IPS-18a (cell line): ENCODE measurements at regions not wholly inside any gene's neighbourhood (a gene's known extent, or its start where the extent isn't known, plus 50 kb on each side); places are given as distances from the start of the nearest gene placed in this dataset.
"Not testable (repeated sequence)": the region's sequence is repeated elsewhere in the genome, so short reads cannot be mapped to it uniquely, and the experiment has no call there.

Source experiments
- H3K27ac ChIP-seq: one replicate; pipeline ENCODE4 v1.5.1; 2013; ENCODE audit warnings: low read length
- H3K27me3 ChIP-seq: one replicate; pipeline ENCODE4 v1.6.1; 2013; ENCODE audit warnings: mild to moderate bottlenecking, low read length; ENCODE audit not compliant: control insufficient read depth, insufficient read depth
- H3K36me3 ChIP-seq: one replicate; pipeline ENCODE4 v1.6.1; 2013; ENCODE audit warnings: low read depth, low read length; ENCODE audit not compliant: control insufficient read depth
- H3K4me1 ChIP-seq: one replicate; pipeline ENCODE4 v1.6.1; 2013; ENCODE audit warnings: low read depth, low read length; ENCODE audit not compliant: control insufficient read depth
- H3K4me3 ChIP-seq: one replicate; pipeline ENCODE4 v1.5.1; 2013; ENCODE audit warnings: low read length
- H3K9ac ChIP-seq: one replicate; pipeline ENCODE4 v1.6.1; 2013; ENCODE audit warnings: mild to moderate bottlenecking, low read length, moderate library complexity
- H3K9me3 ChIP-seq: one replicate; pipeline ENCODE4 v1.6.1; 2013; ENCODE audit warnings: low read depth, low read length; ENCODE audit not compliant: control insufficient read depth

DNA sequence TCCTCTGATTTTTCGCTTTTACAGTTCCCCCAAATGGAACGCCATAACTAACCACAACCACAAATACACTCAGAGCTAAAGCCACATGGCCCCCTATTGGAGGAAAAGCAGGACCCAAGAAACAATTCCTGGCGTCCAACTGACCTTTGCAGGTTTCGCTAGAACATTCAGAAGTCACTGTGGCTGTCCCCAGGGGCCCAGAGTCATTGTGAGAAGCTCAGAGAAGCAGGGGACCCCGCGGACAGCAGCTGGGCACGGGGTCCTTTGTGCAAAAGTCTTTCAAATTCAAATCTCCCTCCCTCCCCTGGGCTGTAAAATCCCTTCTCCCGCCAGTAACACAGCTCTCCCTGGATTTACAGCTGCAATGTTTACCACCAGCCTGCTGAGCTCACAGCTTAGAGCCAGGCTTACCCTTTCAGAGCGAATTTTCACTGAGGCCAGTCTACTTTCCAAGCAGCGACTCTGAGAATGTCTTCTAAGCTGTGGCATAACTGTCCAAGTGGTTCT, 214.8 kb downstream of the CRLF2 start:
- Histone ChIP-seq H3K4me1 (peaks cover 4% of the 10 kb centered on the region), H3K9ac (peak overlapping the region; percentile 23), H3K9me3 (peaks cover 14% of the 10 kb centered on the region), H3K27ac (no peak overlapping the region), H3K4me3 (no peak overlapping the region), H3K27me3 (no peaks in the 10 kb centered on the region), H3K36me3 (no peaks in the 10 kb centered on the region)

DNA sequence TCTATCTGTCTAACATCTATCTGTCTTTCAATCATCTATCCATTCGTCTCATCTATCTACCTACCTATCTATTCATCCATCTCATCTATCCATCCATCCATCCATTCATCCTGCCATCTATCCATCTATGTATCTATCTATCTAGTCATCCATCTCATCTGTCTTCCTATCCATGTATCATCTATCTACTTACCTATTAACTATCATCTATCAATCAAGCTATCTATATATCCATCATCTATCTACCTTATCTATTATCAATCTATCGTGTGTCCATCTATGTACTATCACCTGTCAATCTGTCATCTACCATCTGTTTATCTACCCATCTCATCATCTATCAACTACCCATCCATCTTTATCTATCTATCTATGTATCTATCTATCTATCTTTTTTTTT, 217.7 kb downstream of the CRLF2 start:
- Histone ChIP-seq H3K27ac (no peak overlapping the region), H3K9me3 (peaks cover 17% of the 10 kb centered on the region), H3K9ac (no peak overlapping the region), H3K4me3 (no peak overlapping the region), H3K4me1 (peaks cover 4% of the 10 kb centered on the region), H3K36me3 (no peaks in the 10 kb centered on the region), H3K27me3 (no peaks in the 10 kb centered on the region)

DNA sequence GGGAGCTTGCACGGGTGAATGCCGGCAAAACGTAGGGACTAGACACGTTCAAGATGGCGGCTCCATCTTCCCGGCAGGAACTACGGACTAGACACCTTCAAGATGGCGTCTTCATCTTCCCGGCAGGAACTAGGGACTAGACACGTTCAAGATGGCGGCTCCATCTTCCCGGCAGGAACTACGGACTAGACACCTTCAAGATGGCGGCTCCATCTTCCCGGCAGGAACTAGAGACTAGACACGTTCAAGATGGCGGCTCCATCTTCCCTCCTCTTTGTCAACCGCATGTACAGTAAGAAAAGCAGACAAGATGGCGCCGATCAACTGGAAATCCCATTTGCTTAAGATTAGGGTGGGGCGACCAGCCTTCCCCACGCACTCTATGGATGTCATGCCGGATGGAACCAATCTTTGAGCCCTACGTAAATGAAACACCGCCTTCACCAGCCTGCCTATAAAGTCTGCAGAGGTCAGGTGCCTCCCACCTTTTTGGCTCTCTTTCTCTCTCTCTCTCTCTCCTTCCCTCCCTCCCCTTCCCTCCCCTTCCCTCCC, 222.4 kb downstream of the CRLF2 start:
- no peak overlapping the region for H3K9ac ChIP-seq

DNA sequence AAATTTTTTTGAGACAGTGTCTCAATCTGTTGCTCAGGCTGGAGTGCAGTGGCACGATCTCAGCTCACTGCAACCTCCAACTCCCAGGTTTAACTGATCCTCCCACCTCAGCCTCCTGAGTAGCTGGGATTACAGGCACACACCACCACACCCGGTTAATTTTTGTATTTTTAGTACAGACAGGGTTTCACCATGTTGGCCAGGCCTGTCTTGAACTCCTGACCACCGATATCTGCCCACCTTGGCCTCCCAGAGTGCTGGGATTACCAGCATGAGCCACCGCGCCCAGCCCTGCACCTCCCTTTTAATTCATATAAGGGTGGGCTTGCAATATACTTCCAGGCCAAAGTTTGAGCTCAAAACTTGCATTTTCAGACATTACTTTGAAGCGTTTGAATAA, 223.9 kb downstream of the CRLF2 start:
- not testable (repeated sequence) for H3K4me3 ChIP-seq, H3K36me3 ChIP-seq, H3K9ac ChIP-seq, H3K27me3 ChIP-seq, H3K27ac ChIP-seq, H3K4me1 ChIP-seq
- peaks cover 13% of the 10 kb centered on the region for H3K9me3 ChIP-seq

More for the DNA sequence above, 222.4 kb downstream of the CRLF2 start:
- peaks cover 7% of the 10 kb centered on the region for H3K9me3 ChIP-seq
- no peaks in the 10 kb centered on the region for H3K27me3 ChIP-seq
- no peak overlapping the region for H3K27ac ChIP-seq
- no peaks in the 10 kb centered on the region for H3K36me3 ChIP-seq
- no peaks in the 10 kb centered on the region for H3K4me1 ChIP-seq
- H3K4me3 ChIP-seq = no peak overlapping the region

DNA sequence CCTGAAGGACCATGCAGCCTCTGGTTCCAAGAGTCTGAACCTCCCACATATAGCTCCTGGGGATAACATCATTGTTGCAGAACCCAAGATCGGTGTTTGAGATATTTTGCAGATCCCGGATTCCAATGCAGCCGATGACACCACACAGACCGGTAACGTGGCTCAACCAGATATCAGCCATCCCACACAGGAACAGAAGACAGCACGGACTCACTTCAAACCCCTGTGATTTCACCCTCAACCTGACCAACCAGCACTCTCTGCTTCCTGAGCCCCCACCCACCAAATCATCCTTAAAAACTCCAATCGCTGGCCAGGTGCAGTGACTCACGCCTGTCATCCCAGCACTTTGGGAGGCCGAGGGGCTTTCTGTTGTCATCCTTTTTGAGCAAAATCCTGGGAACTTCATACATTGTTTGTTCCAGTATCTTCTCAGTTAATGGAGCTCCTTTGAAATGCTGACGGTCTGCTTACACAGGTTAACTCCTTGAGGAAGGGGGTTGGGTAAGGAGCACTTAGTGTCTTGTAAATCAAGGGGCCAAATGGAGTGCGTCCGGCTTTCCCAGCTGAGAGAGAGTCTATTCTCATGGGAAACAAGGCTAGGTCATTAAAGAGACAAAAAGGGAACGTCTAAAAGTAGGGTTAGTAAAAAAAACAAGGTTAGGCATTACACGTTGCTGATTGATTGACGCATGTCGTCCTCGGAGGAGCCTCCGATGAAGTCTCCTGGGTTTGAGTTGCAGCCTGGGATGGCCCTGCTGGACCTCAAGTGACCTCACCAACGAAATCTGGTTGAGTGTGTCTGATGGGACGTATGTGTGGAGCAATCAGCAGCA, 230.4 kb downstream of the CRLF2 start:
- no peak overlapping the region for H3K9ac ChIP-seq

DNA sequence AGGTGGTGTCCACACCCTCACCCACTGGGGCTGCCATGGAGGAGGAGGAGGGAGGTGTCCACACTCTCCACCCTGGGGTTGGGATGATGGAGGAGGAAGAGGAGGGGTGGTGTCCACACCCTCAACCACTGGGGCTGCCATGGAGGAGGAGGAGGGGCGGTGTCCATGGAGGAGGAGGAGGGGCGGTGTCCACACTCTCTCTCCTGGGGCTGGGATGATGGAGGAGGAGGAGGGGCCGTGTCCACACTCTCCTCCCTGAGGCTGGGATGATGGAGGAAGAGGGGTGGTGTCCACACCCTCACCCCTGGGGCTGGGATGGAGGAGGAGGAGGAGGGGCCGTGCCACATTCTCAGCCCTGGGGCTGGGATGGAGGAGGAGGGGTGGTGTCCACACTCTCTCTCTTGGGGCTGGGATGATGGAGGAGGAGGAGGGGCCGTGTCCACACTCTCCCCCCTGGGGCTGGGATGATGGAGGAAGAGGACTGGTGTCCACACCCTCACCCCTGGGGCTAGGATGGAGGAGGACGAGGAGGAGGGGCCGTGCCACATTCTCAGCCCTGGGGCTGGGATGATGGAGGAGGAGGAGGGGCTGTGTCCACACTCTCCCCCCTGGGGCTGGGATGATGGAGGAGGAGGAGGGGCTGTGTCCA, 231.7 kb downstream of the CRLF2 start:
- Histone ChIP-seq H3K27ac (no peak overlapping the region), H3K9me3 (peaks cover 14% of the 10 kb centered on the region), H3K4me3 (no peak overlapping the region), H3K27me3 (no peaks in the 10 kb centered on the region), H3K4me1 (peaks cover 5% of the 10 kb centered on the region), H3K9ac (no peak overlapping the region), H3K36me3 (no peaks in the 10 kb centered on the region)

More for the DNA sequence above, 230.4 kb downstream of the CRLF2 start:
- Histone ChIP-seq H3K9me3 (peaks cover 11% of the 10 kb centered on the region), H3K27me3 (no peaks in the 10 kb centered on the region), H3K27ac (no peak overlapping the region), H3K36me3 (no peaks in the 10 kb centered on the region), H3K4me1 (peaks cover 5% of the 10 kb centered on the region), H3K4me3 (peak overlapping the region; percentile 44)

DNA sequence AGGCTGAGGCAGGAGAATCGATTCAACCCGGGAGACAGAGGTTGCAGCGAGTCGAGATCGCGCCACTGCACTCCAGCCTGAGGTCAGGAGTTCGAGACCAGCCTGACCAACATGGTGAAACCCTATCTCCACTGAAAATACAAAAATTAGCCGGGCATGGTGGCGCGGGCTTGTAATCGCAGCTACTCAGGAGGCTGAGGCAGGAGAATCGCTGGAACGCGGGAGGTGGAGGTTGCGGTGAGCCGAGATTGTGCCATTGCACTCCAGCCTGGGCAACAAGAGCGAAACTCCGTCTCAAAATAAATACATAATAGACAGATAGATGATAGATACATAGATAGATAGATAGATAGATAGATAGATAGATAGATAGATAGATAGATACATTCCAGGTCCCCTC, 233.3 kb downstream of the CRLF2 start:
- not testable (repeated sequence) for H3K36me3 ChIP-seq, H3K4me1 ChIP-seq, H3K27me3 ChIP-seq, H3K9ac ChIP-seq, H3K4me3 ChIP-seq, H3K27ac ChIP-seq
- H3K9me3 ChIP-seq = peaks cover 10% of the 10 kb centered on the region

DNA sequence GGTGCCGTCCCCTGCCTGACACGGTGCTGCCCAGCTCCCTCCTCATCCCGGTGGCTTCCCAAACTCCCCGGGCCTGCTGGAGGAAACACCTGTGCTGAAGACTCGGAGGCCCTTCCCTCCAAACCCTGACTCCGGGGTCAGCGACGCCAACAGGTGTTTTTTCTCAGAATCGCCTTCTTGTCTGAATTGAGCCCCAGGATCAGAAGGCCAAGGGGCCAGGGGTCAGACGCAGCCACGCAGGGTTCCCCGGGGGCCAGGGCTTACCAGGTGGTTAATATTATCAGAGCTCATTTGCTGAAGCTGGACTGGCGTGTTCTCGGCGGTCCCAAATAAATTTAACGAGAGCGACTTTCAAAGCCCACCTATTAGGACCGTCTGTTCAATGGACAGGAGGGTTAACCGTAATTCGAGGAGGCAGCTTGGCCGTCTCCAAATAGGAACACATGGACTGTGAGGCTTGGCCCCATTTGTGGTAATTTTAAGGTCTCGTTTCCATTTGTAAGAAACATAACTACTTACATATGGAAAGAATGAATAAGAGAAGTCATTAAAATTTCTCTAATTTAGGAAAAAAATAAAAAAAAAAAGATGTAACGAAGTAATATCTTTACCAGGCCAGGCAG, 239.3 kb downstream of the CRLF2 start:
- Histone ChIP-seq H3K4me1 (no peaks in the 10 kb centered on the region), H3K36me3 (no peaks in the 10 kb centered on the region), H3K9ac (no peak overlapping the region), H3K9me3 (peaks cover 4% of the 10 kb centered on the region), H3K4me3 (no peak overlapping the region), H3K27me3 (no peaks in the 10 kb centered on the region), H3K27ac (no peak overlapping the region)

DNA sequence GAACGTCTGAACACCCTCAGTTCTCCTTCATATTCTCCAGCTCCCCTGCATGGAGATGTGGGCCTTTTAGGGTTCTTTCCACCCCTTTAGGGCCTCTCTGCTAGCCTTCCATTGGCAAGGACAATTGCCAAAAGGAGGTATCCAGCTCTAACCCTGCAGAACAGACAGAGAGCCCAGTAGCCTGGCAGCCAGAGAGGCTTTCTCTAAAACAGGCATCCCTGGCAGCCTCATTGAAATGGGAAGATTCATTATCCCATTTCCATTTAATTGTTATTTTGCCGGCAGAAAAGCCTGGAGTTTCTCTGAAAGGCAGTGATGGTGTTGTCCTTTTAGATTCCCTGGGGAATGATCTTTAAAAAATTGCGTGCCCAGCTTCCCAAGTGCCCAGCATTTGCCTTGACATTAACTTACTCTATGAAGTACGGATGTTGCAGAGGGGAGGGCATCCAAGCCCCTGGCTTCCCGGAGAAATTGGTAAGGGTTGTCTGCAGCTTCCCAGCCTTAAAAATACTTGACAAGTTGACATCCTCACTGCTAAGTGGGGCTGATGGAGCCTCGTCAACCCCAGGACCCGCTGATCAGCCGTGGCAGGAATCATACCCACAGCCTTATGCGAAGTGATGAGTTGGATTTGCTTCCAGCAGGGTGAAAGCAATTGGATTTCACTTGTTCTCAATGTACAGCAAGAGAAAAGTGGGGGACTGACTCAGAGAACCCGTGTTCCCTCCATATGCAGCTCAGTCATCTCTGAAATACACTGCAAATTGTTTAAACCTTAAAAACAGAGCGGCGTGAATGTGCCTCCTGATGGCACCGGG, 244.1 kb downstream of the CRLF2 start:
- Histone ChIP-seq H3K4me1 (no peaks in the 10 kb centered on the region), H3K27me3 (no peaks in the 10 kb centered on the region), H3K4me3 (no peak overlapping the region), H3K27ac (no peak overlapping the region), H3K36me3 (no peaks in the 10 kb centered on the region), H3K9me3 (no peaks in the 10 kb centered on the region), H3K9ac (no peak overlapping the region)

DNA sequence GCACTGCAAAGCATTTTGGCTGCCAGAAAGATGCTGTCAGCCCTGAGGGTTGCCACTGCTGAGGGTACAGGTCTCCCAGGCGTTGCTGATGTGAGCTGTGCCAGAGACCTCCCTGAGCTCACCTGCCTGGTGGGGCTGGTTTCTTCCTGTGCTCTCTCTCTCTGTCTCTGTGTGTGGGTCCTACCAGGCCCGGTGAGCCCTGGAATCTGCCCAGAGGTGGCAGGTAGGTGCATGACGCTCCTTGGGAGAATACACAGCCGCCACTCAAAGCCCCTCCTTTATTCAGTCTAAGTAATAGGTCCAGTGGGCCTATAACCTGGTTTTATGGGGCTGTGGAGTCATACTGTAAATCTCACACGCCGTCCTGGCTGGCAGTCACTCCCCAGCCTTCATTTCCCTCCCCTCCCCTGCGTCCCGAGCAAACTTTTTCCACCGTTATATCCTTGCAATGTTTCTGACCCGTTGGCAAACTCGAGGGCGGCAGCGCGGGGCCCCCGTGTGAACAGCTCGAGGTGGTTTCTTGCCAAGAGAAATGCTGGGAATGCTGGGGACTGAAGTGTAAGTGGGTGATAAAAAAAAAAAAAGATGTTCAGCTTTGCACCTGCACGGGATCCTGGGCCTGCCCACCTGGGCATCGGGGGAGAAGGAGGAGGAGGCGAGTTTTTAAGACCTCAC, 245.9 kb downstream of the CRLF2 start:
- no peak overlapping the region for H3K4me3 ChIP-seq
- no peaks in the 10 kb centered on the region for H3K9me3 ChIP-seq
- no peak overlapping the region for H3K27ac ChIP-seq
- H3K9ac ChIP-seq = no peak overlapping the region
- no peaks in the 10 kb centered on the region for H3K4me1 ChIP-seq
- H3K27me3 ChIP-seq = no peaks in the 10 kb centered on the region
- H3K36me3 ChIP-seq = no peaks in the 10 kb centered on the region
